ENCODE measurements at regions not wholly inside any gene's neighbourhood (a gene's known extent, or its start where the extent isn't known, plus 50 kb on each side); places are given as distances from the start of the nearest gene placed in this dataset.

DNA sequence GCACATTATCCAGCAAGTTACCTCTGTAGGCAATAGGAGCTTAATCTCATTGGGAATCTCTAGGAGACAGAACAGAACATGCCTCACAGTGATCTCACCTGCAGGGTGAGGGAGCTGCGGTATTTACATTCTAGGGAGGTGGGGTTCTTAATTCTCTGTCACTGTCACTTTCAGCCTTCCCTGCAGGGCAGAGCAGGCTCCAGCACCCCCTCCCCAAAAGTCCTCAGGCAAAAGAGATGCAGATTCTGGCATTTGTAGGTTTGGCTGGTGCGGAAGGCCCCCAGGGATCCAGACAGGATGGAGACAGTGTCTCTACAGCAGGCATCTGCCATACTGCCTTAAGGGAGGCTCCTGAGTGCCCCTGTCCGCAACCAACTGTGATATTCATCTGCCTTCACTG is 166.4 kb upstream of the ATP6AP2 start:
- TF ChIP-seq POLR2AphosphoS5 (IDR thresholded peaks at IDR 0.05), result no peak
- TF ChIP-seq EP300 (IDR thresholded peaks at IDR 0.05), result no peak
- TF ChIP-seq, protein P1, sequence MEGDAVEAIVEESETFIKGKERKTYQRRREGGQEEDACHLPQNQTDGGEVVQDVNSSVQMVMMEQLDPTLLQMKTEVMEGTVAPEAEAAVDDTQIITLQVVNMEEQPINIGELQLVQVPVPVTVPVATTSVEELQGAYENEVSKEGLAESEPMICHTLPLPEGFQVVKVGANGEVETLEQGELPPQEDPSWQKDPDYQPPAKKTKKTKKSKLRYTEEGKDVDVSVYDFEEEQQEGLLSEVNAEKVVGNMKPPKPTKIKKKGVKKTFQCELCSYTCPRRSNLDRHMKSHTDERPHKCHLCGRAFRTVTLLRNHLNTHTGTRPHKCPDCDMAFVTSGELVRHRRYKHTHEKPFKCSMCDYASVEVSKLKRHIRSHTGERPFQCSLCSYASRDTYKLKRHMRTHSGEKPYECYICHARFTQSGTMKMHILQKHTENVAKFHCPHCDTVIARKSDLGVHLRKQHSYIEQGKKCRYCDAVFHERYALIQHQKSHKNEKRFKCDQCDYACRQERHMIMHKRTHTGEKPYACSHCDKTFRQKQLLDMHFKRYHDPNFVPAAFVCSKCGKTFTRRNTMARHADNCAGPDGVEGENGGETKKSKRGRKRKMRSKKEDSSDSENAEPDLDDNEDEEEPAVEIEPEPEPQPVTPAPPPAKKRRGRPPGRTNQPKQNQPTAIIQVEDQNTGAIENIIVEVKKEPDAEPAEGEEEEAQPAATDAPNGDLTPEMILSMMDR (IDR thresholded peaks at IDR 0.05), result no peak

All from esophagus muscularis mucosa (tissue), 4 donors.